ENCODE measurements at regions not wholly inside any gene's neighbourhood (a gene's known extent, or its start where the extent isn't known, plus 50 kb on each side); places are given as distances from the start of the nearest gene placed in this dataset.
"Not testable (repeated sequence)": the region's sequence is repeated elsewhere in the genome, so short reads cannot be mapped to it uniquely, and the experiment has no call there.

DNA sequence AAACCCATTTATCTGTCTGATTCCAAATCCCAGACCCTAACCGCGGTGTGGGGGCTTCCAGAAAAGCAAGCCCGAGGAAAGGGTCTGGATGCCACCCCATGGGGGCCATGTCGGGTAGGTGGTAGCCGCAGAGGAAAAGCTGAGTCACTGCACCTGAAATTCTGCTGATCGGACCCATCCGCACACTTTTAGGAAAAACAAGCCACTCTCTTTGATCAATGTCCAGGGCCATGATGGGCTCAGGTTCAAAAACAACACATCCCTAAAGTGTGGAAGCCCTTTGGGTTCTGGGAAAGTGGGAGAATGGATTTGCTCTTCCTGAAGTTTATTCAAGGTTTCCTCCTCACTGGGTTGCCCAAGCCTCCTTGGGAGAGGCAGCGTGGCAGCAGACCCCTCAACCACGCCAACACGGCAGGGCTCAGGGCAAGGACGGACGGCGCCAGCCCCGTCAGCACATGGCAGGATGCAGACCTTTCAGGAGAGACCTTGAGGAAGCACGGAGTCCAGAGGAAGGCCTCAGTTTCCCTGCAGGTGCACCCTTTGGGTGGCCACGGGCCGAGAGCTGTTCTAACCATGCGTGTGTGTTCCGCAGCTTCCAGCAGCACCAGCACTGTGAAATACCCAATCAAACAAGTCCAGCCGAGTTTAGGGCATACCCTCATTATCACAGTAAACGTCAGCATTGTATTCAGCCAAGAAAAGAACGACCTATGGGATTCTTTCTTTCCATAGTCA, 367.0 kb downstream of the FOXL1 start:
- no peak for DNase-seq

DNA sequence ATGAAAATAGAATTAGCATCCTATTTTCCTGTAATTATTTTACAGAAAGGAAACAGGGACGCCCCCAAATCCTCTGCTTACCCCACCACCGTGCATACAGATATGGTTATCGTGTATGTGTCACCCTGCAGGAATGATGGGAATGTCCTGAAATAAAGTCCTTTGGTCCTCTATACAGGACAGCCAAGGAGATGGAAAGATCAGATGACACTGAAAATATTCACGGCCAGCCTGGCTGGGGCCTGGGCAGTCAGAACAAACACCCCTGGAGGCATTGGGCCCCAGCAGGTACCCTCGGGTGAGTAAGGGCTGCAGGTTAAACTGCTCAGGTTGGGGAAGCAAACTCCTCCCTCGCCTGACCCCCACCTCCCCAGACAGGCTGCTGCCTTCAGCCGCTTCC, 368.0 kb downstream of the FOXL1 start:
- no peak for DNase-seq

DNA sequence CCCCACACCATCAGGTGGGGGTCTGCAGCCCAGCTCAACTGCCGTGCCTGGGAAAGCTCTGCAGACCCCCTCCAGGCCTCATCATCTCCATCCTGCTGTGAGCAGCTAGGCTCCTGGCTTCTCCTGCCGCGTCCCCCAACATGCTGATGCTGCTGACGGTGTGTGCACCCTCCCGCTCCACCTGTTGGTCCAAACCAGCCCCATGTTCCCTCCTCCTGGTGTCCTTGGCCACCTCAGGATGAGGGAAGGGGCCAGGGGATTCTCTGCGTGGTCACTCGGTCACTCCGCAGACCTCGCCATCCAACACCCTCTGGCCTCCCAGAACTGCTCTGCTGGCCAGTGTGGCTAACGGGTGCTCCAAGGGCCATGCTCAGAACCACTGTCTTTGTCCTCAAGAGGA, 368.6 kb downstream of the FOXL1 start:
- DNase-seq = no peak

DNA sequence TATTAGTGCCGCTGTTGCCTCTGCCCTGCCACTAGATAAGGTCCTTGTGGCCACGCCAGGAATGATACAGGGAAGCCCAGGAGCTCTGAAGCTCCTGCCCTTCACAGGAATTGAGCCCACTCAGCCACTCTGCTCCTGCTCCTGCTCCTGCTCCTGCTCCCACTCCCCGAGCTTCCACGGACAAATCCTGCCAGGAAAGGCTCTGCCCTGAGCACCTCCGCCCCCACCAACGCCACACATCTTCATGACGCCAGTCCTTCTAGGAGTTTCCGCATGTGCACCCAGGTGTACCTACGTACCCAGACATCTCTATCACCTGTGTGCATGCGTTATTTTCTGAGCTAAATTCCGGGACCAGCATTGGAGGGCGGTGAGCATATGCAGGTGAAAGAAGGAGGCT, 369.1 kb downstream of the C16orf95 start:
- DNase-seq = no peak

DNA sequence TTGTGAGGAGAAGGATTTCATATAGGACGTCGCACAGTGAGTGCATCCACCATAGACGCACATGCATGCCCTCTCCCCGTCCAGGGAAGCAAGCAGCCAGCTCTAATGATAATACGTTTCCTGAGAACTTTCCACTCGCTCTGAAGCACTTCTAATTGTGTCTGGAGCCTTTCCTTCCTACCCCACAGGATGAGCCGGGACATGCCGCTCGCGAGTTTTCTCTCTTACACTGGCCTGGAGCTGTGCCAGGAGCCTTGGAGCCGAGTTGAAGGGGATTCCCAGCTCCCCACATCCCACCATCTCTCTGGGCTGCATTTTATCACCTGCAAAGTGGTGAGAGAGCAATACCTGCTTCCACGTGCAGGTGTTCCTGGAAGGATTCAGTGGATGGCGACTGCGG, 368.1 kb downstream of the C16orf95 start:
- DNase-seq = no peak

DNA sequence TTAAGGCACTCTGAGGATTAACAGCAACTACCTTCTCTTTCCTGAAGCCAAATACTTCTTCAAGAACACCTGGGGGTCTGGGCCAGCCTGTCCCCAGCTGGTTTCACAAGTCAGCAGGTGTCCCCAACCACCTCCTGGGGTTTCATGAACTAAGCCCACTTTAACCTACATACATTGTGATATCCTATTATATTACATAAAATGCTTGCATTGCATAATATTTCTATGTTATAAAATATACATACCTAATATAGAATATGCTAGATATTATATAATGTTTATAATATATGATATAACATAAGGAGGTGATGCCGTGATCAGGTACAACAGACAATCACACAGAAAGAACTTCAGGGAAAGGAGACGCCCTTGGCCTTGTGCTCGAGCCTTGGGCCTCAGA, 367.6 kb downstream of the C16orf95 start:
- no peak for DNase-seq

DNA sequence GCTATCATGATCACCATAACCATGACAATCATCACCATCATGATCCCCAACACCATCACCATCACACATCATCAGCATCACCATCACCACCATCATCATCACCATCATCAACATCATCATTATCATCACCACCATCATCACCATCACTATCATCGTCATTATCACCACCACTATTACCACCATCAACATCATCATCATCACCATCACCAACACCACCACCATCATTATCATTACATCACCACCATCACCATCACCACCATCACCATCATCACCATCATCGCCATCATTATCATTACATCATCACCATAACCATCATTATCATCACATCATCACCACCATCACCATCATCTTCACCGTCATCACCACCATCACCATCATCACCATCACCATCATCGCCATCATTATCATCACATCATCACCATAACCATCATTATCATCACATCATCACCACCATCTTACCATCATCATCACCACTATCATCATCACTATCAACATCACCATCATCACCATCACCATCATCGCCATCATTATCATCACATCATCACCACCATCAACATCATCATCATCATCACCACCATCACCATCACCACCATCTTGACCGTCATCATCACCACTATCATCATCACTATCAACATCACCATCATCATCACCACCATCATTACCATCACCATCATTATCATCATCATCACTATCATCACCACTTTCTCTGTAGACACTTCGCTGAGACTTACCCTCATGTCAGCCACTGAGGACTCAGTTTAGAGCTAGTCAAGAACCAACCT, 366.0 kb downstream of the C16orf95 start:
- DNase-seq = no peak

DNA sequence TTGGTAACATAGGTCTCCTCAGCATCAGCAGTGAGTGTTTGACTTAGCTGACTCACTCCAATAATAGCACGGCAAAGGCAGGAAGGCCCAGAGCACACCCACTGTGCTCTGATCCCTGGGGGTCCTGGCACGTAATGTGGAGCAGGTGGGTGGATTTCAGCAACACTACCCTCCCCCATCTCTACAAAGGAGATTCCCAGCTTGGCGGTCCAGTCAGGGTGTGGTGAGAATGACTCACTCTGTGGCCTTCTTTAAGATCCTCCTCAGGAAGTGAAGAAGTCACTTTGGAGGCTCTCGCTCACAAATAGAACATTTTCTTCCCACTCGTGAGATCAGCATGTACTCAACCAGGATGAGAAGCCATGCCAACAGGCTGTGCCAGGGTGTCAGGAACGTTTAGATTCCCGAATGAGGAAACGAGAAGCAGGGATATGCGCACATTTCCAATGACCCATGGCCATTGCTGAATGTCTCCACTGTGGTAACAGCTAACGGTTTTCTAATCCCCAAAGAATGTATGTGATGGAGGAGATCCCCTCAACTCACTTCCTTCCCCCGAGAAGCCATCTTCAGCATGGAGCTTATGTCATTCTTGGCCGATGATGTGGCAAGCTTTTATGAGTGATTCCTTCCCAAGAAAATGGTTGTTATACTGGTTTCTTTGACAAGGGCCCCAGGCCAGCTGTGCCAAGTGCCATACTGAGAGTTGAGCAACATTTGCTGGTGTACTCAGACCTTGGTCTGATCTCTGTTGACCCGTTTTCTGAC, 365.2 kb downstream of the C16orf95 start:
- DNase-seq = no peak

DNA sequence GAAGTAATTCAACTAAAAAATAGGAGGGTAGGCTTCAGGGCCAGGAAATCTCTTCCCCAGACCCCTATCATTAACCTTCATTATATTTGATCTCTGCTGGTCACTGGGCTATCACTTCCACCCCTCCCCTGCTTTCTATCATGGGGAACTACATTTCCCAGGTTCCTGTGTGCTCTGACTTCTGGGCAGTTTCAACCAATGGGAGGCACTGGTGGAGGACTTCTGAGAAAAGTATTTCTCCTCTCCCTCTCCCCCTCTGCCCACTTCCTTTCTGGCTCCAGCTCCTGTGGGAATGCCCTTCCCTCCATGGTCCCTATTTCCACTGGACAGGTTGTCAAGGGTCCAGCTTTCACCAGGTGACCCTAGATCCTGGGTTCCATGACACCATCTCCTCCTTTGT, 364.4 kb downstream of the C16orf95 start:
- DNase-seq = no peak

DNA sequence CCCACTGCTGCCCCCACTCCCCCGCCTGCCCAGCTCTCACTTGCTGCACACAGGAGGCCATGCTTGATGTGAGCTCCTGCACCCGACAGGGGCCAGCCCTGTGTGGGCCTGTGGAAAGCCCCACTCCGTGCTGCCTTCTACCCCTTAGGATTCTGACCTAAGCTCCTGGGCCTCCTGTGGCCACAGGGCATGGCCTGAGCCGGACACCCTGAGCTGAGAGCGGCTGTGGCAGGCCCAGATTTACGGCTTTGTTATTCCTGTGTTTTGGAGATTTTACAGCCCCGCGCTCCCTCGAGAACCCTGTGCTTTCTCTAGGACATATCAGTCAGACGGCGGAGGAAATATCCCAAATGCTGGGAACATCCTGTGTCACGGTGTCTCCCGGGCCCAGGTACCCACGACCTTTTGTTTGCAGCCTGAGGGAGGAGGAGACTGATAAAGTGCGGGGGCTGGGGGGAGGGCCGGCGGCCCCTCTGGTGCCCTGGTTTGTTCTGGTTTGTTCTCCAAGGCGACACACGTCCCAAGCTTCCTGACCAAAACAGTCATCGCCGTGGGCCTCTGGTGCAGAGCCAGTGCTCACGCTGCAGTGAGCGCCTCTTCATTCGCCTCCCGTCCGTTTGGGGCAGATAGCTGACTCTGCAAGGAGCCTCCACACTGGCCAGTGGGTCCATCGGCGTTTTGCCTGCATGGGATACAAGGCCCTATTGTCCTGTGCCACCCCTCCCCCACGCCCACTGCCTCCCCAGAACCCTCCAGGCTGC, 363.4 kb downstream of the C16orf95 start:
- DNase-seq = no peak

DNA sequence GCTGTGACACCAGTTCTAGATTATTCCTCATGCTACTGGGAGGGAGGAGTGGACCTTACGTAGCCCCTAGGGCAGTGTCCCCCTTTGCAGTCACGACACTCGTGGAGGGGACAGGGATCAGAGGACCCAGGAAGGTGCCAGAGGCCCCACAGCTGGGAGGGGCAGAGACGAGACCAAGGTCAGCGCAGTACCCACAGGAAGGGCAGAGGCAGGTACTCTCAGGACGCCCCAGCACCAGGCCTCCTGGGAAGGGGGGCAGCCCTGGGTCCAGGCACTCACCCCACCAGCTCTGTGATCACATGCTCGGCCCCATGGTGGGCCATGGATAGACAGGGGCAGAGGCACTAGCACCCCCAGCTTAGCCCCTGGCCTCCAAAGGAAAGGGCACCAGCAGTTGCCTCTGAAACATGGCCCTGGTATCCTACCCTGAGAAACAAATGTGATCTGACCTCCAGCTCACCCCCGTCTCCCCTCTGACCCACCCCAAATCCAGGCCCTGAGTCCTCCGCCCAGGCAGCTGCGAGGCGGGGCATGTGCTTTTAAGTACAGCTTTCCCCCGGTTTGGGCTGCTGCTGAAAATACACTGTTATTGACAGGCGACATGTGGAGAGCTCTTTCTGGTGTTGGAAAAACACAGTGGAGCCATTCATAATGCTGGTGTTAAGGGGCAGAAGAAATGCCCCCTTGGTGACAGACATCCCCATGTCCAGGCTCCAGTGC, 361.9 kb downstream of the C16orf95 start:
- DNase-seq = no peak

DNA sequence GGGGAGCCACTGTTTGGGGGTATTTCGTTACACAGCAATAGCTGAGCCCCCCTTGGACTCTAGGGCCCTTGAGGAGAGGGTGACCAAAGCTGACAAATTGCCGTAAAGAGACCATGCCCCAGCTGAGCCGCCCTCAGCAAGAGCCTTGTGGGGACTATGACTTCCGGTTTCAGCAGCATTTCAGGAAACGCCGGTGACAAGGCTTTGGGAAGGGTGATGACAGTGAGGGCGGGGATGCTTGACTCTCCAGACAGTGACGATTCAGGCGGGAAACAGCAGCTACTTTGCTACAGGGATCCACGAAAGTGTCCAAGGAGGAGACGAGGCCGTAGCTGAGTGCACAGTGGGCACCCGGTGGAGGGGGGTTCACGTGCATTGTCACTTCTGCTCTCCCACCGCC, 360.8 kb downstream of the C16orf95 start:
- no peak for DNase-seq

DNA sequence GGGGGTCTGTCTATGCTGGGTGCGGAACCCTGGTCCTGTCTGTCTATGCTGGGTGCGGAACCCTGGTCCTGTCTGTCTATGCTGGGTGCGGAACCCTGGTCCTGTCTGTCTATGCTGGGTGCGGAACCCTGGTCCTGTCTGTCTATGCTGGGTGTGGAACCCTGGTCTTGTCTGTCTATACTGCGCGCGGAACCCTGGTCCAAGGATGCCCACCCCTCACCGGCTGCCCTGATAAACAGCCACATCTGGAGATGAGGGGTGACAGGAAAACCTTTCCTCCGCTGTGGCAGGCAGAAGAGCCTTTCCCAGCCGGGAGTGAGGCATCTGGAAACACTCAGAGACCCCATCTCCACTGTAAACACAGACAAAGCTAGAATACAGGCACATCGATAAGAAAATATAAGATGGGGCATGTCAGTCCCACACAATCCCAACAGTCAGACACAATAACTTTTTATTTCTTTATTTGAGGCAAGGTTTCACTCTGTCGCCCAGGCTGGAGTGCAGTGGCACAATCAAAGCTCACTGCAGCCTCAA, 359.5 kb downstream of the C16orf95 start:
- not testable (repeated sequence) for DNase-seq

DNA sequence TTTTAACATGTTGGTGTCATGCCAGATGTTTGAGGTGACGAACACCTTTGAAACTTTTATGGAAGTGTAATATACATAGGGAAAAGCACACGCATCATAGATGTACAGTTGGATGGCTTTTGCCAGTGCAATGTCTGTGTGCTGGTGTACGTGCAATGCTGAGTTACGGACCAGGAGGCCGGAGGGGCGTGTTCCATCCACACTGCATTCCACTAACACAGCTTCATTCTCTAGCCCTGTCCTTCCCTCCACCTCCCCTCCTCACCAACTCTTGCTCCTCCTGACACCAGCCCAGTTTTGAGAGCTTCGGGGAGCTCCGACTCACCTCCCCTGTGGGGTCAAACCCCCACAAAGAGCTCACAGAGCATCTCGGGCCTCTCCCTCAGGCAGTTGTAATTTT, 358.8 kb downstream of the C16orf95 start:
- no peak for DNase-seq

DNA sequence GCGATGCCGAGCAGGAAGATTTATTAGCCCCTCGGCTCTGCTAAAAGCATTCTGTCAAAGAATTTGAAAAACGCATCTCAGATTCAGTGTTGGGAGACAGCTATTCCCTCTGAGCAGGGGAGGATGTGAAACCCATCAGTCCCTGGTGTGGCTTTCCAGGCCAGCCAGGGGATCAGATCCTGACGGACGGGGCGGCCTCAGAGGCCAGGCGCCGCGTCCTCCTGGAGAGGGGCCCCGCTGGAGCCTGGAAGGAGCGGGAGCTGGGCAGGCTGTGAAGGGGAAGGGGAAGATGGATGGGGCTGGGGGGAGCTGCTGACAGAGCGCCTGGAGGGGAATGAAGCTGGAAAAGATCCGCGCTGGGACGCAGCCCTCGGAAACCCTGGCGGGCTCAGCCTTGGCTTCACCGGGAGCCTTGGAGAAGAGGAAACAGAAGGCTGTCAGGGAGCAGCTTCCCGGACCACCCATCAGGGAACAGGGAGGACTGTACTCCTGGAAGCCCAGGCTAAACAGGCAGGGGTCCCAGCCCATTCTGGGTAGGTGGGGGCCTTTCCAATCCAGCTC, 358.0 kb downstream of the C16orf95 start:
- no peak for DNase-seq

DNA sequence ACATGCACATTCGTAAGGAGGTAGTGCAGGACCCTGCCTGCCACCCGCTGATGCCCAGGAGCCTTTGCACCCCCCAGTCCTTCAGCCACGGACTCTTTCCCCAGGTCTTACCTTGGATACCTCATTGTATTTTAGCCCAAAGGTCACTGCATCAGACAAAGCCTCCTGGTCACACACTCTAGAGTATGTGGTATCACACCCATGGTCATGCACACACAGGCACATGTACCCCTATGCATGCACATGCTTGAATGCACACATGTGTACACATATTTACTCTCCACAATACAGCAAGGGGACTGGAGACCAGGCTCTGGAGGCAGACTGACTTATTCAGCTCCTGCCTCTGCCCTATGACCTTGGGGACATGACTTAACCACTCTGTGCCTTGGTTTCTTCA, 357.5 kb downstream of the C16orf95 start:
- no peak for DNase-seq

DNA sequence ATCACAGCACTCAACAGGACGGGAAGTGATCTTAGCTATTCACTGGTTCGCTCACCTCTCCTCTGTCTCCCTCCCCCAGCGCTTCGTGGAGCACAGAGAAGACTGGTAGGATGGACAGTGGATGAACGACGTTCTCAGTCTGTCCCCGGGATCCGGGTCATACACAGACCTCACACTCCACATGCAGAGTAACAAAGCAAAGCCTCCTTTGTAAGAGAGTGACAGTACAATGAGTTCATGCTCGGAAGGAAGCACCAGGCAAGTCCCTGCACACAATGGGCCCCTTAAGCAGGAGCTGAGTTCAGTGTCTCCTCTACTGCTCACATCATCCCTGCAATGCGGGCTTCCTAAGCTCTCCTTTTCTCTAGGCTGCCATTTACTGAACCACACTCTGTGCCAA, 356.9 kb downstream of the C16orf95 start:
- DNase-seq = no peak

DNA sequence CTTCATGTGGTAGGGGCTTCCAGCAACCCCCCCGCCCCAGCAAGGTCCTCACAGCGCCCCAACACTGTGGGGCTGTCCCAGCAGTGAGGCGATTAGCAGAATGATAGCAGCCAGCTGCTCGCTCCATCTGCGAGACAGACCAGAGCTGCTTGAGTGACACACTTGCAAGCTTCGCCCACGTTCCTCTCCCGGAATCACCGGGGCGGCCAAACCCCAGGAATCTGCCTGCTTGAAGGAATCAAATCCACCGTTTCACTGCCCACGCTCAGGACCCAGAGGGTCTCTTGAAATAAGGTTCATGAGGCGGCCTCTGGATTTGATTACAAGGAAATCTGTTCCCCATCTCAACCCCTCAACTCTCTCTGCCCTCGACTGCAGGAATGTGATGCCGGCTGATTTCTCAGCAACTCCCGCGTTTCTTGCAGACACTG, 356.0 kb downstream of the C16orf95 start:
- no peak for DNase-seq

DNA sequence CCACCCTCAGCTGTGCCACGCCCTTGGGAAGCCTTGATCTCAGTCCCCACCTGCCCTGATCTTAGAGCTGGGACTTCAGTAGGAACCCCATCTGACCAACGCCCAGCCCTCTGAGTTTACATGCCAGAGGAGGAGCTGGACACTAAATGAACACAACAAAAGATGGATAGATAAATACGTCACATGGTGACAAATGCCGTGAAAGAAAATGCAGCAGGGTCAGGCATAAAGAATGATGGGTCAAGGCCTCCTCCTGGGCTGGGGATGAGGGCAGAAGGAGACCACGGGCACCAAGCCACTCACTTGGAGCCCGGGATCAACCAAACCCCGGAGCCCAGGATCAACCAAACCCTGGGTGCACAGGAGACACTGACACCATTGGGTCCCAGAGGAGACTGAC, 354.9 kb downstream of the C16orf95 start:
- no peak for DNase-seq

DNA sequence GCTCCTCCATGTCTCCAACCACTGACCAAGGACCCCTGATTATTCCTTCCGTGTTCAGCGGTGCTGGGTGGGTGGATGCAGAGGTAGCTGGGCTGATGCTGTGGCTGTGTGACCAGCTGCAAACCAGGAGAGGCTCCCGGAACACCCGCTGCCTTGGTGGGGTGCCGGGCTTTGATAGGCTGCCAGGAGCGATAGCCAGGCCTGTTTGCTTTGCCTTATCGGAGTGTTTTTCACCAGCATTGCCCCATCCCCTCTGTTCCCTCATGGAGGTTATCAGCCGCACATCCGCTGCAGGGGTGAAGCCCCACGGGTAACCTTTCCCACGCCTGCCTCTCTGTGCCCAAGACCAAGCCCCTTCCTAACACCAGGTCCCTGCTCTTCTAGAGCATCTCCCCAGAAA, 354.3 kb downstream of the C16orf95 start:
- no peak for DNase-seq
